ENCODE measurements at regions not wholly inside any gene's neighbourhood (a gene's known extent, or its start where the extent isn't known, plus 50 kb on each side); places are given as distances from the start of the nearest gene placed in this dataset.

DNA sequence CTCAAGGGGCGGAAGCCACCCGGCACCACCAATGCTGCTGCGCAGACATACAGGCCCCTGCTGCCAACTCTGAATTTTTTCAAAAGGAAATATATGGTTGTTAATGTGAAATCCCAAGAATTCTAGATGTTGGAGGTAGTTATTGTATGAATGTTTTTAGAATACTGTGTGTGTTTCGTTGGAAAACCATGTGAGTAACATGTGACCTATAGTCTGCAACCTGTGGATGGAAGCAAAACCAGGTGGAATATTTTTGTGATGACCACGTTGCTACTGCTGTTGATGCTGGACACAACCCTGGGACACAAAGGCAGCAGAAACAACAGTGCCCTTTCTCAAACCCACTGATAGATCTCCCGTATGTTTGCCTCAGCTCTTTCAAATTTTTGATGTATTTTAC lies 376.3 kb upstream of the SALL1 start:
- TF ChIP-seq ZFP3 (CRISPR knock-in tag; IDR thresholded peaks at IDR 0.05) (no peak), OSR1 (CRISPR knock-in tag; IDR thresholded peaks at IDR 0.05) (no peak), CSDC2 (CRISPR knock-in tag; IDR thresholded peaks at IDR 0.05) (no peak), CSRNP3 (CRISPR knock-in tag; IDR thresholded peaks at IDR 0.05) (no peak), ZC3H10 (CRISPR knock-in tag; IDR thresholded peaks at IDR 0.05) (no peak), ZNF70 (CRISPR knock-in tag; IDR thresholded peaks at IDR 0.05) (no peak), GLIS3 (CRISPR knock-in tag; IDR thresholded peaks at IDR 0.05) (no peak), TCF4 (CRISPR knock-in tag; IDR thresholded peaks at IDR 0.05; ENCODE audit: borderline replicate concordance) (no peak)
- TF ChIP-seq, protein P1, sequence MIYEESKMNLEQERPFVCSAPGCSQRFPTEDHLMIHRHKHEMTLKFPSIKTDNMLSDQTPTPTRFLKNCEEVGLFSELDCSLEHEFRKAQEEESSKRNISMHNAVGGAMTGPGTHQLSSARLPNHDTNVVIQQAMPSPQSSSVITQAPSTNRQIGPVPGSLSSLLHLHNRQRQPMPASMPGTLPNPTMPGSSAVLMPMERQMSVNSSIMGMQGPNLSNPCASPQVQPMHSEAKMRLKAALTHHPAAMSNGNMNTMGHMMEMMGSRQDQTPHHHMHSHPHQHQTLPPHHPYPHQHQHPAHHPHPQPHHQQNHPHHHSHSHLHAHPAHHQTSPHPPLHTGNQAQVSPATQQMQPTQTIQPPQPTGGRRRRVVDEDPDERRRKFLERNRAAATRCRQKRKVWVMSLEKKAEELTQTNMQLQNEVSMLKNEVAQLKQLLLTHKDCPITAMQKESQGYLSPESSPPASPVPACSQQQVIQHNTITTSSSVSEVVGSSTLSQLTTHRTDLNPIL (CRISPR knock-in tag; IDR thresholded peaks at IDR 0.05; ENCODE audit: low read depth) = no peak
- no peak for ATAC-seq

DNA sequence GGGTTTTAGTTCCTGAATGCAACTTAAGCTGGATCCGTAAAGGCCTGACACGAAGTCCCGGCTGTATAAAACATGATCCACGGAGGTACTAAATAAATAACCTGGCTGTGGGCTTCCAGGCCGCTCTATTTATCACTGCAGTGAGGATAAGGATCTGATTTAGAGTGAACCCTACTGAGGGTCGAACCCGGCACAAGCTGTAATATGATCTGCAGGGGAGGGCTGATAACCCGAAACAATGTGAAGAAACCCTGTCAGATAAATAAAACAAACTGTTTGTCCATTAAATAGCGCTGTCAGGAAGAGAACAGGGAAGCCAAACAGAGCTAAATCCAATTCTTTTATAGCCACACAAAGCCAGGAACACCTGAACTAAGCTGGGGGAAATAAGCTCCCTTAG lies 375.6 kb upstream of the SALL1 start:
- ATAC-seq = no peak
- no peak for TF ChIP-seq CSDC2 (CRISPR knock-in tag; IDR thresholded peaks at IDR 0.05)
- TF ChIP-seq ZFP30 (CRISPR knock-in tag; IDR thresholded peaks at IDR 0.05) = no peak
- TF ChIP-seq BACH2 (CRISPR knock-in tag; IDR thresholded peaks at IDR 0.05; ENCODE audit: borderline replicate concordance) = no peak
- TF ChIP-seq, protein P2, sequence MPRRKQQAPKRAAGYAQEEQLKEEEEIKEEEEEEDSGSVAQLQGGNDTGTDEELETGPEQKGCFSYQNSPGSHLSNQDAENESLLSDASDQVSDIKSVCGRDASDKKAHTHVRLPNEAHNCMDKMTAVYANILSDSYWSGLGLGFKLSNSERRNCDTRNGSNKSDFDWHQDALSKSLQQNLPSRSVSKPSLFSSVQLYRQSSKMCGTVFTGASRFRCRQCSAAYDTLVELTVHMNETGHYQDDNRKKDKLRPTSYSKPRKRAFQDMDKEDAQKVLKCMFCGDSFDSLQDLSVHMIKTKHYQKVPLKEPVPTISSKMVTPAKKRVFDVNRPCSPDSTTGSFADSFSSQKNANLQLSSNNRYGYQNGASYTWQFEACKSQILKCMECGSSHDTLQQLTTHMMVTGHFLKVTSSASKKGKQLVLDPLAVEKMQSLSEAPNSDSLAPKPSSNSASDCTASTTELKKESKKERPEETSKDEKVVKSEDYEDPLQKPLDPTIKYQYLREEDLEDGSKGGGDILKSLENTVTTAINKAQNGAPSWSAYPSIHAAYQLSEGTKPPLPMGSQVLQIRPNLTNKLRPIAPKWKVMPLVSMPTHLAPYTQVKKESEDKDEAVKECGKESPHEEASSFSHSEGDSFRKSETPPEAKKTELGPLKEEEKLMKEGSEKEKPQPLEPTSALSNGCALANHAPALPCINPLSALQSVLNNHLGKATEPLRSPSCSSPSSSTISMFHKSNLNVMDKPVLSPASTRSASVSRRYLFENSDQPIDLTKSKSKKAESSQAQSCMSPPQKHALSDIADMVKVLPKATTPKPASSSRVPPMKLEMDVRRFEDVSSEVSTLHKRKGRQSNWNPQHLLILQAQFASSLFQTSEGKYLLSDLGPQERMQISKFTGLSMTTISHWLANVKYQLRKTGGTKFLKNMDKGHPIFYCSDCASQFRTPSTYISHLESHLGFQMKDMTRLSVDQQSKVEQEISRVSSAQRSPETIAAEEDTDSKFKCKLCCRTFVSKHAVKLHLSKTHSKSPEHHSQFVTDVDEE (CRISPR knock-in tag; IDR thresholded peaks at IDR 0.05) = no peak

DNA sequence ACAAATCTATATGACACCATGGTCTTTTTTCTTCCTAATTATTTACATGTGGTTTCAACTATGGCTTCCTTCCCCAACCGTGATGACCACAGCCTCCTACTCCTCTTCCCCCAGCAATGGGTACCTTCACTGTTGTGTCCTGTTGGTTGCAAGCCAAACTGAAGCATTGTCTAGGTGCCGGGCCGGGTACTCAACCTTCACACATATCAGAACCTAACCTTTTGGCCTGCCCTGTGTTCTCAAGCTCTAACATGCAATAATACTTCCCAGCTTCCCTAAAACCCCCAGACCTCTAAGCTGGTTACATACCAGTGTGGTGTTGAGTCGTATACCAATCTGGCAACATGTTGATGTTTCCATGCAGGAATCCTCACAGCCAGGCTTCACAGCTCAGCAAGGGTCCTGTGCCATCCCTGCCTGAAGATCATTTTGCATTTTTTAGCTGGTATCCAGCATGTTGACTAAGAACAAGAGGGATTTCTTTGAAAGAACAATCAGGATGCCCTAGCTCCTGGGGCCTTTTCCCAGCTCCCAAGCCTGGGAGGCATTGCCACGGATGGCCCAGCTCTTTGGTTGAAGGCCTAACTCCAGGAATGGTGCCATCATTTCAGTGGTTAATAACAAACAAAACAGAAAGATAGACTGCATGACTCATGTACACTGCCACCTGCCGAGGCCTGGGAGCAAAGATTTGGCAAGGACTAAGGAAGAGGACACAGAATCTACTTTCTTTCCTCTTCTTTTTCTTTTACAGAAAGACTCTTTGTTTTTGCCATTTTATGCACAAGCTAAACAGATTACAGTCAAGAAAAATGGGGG lies 373.7 kb upstream of the SALL1 start:
- ATAC-seq = peak; percentile 75
- no peak for TF ChIP-seq ISL1 (CRISPR knock-in tag; IDR thresholded peaks at IDR 0.05)
- TF ChIP-seq, protein P2 (CRISPR knock-in tag; IDR thresholded peaks at IDR 0.05) = no peak
- TF ChIP-seq, protein P3, sequence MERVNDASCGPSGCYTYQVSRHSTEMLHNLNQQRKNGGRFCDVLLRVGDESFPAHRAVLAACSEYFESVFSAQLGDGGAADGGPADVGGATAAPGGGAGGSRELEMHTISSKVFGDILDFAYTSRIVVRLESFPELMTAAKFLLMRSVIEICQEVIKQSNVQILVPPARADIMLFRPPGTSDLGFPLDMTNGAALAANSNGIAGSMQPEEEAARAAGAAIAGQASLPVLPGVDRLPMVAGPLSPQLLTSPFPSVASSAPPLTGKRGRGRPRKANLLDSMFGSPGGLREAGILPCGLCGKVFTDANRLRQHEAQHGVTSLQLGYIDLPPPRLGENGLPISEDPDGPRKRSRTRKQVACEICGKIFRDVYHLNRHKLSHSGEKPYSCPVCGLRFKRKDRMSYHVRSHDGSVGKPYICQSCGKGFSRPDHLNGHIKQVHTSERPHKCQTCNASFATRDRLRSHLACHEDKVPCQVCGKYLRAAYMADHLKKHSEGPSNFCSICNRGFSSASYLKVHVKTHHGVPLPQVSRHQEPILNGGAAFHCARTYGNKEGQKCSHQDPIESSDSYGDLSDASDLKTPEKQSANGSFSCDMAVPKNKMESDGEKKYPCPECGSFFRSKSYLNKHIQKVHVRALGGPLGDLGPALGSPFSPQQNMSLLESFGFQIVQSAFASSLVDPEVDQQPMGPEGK (CRISPR knock-in tag; IDR thresholded peaks at IDR 0.05; ENCODE audit: borderline replicate concordance) = no peak
- TF ChIP-seq ZFP30 (CRISPR knock-in tag; IDR thresholded peaks at IDR 0.05) = no peak
- TF ChIP-seq TCF4 (CRISPR knock-in tag; IDR thresholded peaks at IDR 0.05; ENCODE audit: borderline replicate concordance) = no peak
- no peak for TF ChIP-seq ZNF8 (CRISPR knock-in tag; IDR thresholded peaks at IDR 0.05)

- ATAC-seq = no peak
- TF ChIP-seq, protein P3 (CRISPR knock-in tag; IDR thresholded peaks at IDR 0.05; ENCODE audit: borderline replicate concordance) = no peak
- TF ChIP-seq ESRRG (CRISPR knock-in tag; IDR thresholded peaks at IDR 0.05) (no peak), ZFP30 (CRISPR knock-in tag; IDR thresholded peaks at IDR 0.05) (no peak), BACH2 (CRISPR knock-in tag; IDR thresholded peaks at IDR 0.05; ENCODE audit: borderline replicate concordance) (no peak), GLIS3 (CRISPR knock-in tag; IDR thresholded peaks at IDR 0.05) (no peak), SNAI2 (CRISPR knock-in tag; IDR thresholded peaks at IDR 0.05) (no peak), PPARA (CRISPR knock-in tag; IDR thresholded peaks at IDR 0.05; ENCODE audit: borderline replicate concordance) (no peak)
- TF ChIP-seq, protein P1 (CRISPR knock-in tag; IDR thresholded peaks at IDR 0.05; ENCODE audit: low read depth) = no peak
Observed at GRCh38 chr16:51524070-51524469, 373.0 kb upstream of the SALL1 start.
